ENCODE measurements at regions not wholly inside any gene's neighbourhood (a gene's known extent, or its start where the extent isn't known, plus 50 kb on each side); places are given as distances from the start of the nearest gene placed in this dataset.

- no peak for TF ChIP-seq JUN (IDR thresholded peaks at IDR 0.05; ENCODE audit: borderline replicate concordance, insufficient read depth, insufficient read length, low read depth)
- no peak for TF ChIP-seq MYC (IDR thresholded peaks at IDR 0.05; ENCODE audit: low read depth, low read length)
- no peak for TF ChIP-seq POLR2AphosphoS5 (IDR thresholded peaks at IDR 0.05; ENCODE audit: insufficient read depth, low read depth, low read length)
- TF ChIP-seq, protein P1, sequence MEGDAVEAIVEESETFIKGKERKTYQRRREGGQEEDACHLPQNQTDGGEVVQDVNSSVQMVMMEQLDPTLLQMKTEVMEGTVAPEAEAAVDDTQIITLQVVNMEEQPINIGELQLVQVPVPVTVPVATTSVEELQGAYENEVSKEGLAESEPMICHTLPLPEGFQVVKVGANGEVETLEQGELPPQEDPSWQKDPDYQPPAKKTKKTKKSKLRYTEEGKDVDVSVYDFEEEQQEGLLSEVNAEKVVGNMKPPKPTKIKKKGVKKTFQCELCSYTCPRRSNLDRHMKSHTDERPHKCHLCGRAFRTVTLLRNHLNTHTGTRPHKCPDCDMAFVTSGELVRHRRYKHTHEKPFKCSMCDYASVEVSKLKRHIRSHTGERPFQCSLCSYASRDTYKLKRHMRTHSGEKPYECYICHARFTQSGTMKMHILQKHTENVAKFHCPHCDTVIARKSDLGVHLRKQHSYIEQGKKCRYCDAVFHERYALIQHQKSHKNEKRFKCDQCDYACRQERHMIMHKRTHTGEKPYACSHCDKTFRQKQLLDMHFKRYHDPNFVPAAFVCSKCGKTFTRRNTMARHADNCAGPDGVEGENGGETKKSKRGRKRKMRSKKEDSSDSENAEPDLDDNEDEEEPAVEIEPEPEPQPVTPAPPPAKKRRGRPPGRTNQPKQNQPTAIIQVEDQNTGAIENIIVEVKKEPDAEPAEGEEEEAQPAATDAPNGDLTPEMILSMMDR (IDR thresholded peaks at IDR 0.05; ENCODE audit: extremely low read depth in 1 of 2, insufficient read depth in 1 of 2, low read depth in 1 of 2, low read length in 2 of 2), result no peak
- no peak for TF ChIP-seq POLR2A (IDR thresholded peaks at IDR 0.05; ENCODE audit: low read depth, low read length)
- no peak for TF ChIP-seq EZH2 (IDR thresholded peaks at IDR 0.05; ENCODE audit: borderline replicate concordance, low read depth, low read length, severe bottlenecking)
- no peak for TF ChIP-seq MAX (IDR thresholded peaks at IDR 0.05; ENCODE audit: insufficient read depth, insufficient read length)
Observed at GRCh38 chr3:124101643-124102042, 109.7 kb upstream of the ROPN1 start.
